Activated naive CD4-positive, alpha-beta T cell treated with anti-CD3 and anti-CD28 coated beads for 36 hours (primary cell): ENCODE measurements at regions not wholly inside any gene's neighbourhood (a gene's known extent, or its start where the extent isn't known, plus 50 kb on each side); places are given as distances from the start of the nearest gene placed in this dataset.
A peak's percentile ranks its signal among the peaks of the same experiment; 100 is the strongest.
"Not testable (repeated sequence)": the region's sequence is repeated elsewhere in the genome, so short reads cannot be mapped to it uniquely, and the experiment has no call there.

Experiments used
- CTCF ChIA-PET: fragments of 350-600 bp; sonication (Branson Sonifier 250); formaldehyde crosslinking; loops from one replicate; lab custom pipeline; 2021; ENCODE audit warnings: antibody characterized with exemption; lab: Charles Lee
- DNase-seq: peaks from one replicate; pipeline ENCODE4 v3.0.0-alpha.2; 2020
- H3K27ac Mint-ChIP-seq: one replicate; pipeline ENCODE4 v1.8.0; 2021; ENCODE audit warnings: mild to moderate bottlenecking, mixed read lengths
- H3K27me3 Mint-ChIP-seq: one replicate; pipeline ENCODE4 v1.8.0; 2021; ENCODE audit warnings: low read depth, mixed read lengths
- H3K36me3 Mint-ChIP-seq: one replicate; pipeline ENCODE4 v1.8.0; 2021; ENCODE audit warnings: low read depth, mixed read lengths
- H3K4me1 Mint-ChIP-seq: one replicate; pipeline ENCODE4 v1.8.0; 2021; ENCODE audit warnings: low read depth, mixed read lengths
- H3K4me3 Mint-ChIP-seq: one replicate; pipeline ENCODE4 v1.8.0; 2021; ENCODE audit warnings: mild to moderate bottlenecking, moderate library complexity, mixed read lengths
- H3K9me3 Mint-ChIP-seq: one replicate; pipeline ENCODE4 v1.8.0; 2021; ENCODE audit warnings: mixed read lengths
- intact Hi-C: fragments of 100-400 bp; cut with micrococcal nuclease; formaldehyde crosslinking; loops from one replicate; pipeline ENCODE4 v1.15.1; 2023

GRCh38 chr3:102031834-102032233, 182.5 kb downstream of the NFKBIZ start:
- Mint-ChIP-seq H3K36me3 (no peaks in the 10 kb centered on the region), H3K27ac (no peak overlapping the region), H3K27me3 (no peaks in the 10 kb centered on the region), H3K4me1 (peaks cover 9% of the 10 kb centered on the region), H3K9me3 (no peaks in the 10 kb centered on the region), H3K4me3 (no peak overlapping the region)
- intact Hi-C loops = no loop called here
- CTCF ChIA-PET = no interaction called here
- no peak for DNase-seq

DNA sequence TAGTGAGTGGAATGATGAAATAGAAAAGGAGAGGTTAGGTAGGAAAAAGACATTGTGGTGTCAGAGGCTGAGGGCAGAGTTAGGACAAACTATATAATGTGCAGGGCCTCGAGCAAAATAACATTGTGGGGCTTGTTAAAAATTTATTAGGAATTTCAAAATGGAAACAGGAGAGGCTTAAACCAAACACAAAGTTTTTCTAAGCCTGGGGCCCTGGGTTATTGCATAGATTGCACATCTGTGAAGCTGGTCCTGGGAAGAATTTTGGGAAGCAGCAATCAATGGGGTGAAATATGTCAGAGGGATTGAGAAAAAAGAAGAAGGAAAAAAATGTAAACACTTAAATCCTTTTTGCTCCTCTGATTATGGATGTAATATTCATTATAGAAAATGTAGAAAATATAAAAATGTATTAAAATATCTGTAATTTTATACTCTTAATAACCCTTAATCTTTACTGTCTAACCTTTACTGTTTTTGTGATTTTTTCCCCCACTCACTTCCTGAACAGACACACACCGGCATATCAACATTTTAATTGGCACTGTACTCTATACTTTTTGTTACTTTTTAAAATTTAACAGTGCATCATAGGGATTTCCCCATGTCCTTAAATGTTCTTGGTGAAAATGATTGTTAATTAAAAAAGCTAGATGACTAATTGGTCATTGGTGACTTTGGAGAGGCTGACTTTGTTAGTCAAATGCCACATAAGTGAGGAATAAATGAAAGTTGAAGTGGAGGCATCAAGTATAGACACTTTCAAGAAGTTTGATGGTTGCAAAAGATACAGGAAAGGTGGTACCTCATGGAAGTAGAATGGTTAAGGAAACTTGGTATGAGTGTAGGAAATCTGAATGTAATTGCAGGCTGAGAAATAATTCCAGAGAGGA, 183.4 kb downstream of the NFKBIZ start:
- intact Hi-C loops = no loop called here
- CTCF ChIA-PET = no interaction called here

DNA sequence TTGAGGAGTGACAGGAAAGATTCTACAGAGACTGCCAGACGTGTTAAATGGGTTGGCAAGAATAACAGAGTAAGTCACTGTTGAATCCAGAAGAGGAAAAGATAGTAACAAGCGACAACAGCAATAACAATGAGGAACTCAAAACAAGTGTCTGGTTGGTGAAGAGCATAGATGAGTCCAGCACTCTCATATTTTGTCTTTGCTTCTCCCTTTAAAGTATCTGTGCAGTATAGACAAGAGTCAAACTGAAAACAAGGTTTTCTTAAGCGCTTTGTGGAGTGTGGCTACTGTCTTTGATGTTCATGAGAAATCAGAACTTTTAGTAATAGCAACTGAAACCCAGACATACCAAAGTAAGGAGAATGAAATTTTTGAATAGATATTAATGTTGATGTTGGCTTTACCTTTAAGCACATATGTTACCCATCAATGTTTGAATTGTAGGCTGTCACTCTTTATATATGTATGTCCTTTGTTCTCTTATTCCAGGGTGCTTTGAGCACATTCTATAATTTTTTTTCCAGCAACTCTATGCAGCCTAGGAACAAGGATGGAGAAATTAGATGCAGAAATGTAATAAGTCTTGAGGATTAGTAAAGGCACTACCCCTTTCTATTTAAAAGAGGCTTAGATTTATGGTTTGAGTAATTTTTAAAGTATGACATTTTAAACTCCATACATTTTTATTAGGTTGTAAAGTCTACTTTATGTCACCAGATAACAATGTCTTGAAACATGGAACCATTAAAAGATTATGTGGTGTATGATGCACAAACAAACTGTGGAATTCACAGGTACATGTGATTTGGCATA, 185.5 kb downstream of the NFKBIZ start:
- Mint-ChIP-seq H3K9me3 (peaks cover 2% of the 10 kb centered on the region), H3K27ac (no peak overlapping the region), H3K36me3 (peaks cover under 1% of the 10 kb centered on the region), H3K27me3 (no peaks in the 10 kb centered on the region), H3K4me3 (no peak overlapping the region), H3K4me1 (peaks cover 11% of the 10 kb centered on the region)
- DNase-seq = no peak
- intact Hi-C loops = loop anchor here (1.0 to 2.0 kb wide), 2 partner anchors 11 to 18 kb away; no protein-coding TSS in a partner anchor
- CTCF ChIA-PET = no interaction called here

More for the DNA sequence above, 183.4 kb downstream of the NFKBIZ start:
- H3K4me3 Mint-ChIP-seq = no peak overlapping the region
- H3K27ac Mint-ChIP-seq = no peak overlapping the region
- DNase-seq = no peak
- no peaks in the 10 kb centered on the region for H3K9me3 Mint-ChIP-seq
- no peaks in the 10 kb centered on the region for H3K36me3 Mint-ChIP-seq
- H3K4me1 Mint-ChIP-seq = peaks cover 9% of the 10 kb centered on the region
- no peaks in the 10 kb centered on the region for H3K27me3 Mint-ChIP-seq

DNA sequence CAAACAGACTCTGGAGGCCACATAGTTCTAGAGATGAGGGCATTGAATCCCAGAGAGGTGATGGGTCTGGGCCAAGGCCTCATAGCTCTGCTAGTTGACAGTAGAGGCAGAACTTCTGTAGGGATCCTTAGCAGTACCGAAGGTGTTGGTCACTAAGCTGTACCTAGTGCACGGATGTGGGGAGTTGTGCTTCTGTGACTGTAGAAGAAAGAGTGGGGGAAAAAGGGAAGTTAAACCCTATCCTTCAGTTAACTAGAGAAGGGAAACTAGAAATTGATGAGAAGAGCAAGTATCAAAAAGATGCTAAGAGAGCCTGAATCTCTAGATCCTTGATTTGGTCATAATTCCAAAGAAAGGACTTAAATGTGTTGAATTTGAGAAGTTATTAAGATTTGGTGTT, 186.7 kb downstream of the NFKBIZ start:
- H3K36me3 Mint-ChIP-seq = peaks cover 4% of the 10 kb centered on the region
- intact Hi-C loops = no loop called here
- peaks cover 9% of the 10 kb centered on the region for H3K4me1 Mint-ChIP-seq
- H3K4me3 Mint-ChIP-seq = no peak overlapping the region
- CTCF ChIA-PET = no interaction called here
- H3K27me3 Mint-ChIP-seq = no peaks in the 10 kb centered on the region
- no peak overlapping the region for H3K27ac Mint-ChIP-seq
- DNase-seq = no peak
- H3K9me3 Mint-ChIP-seq = peaks cover 7% of the 10 kb centered on the region

- CTCF ChIA-PET = no interaction called here
- Mint-ChIP-seq H3K27ac (no peak overlapping the region), H3K27me3 (no peaks in the 10 kb centered on the region), H3K36me3 (peaks cover 4% of the 10 kb centered on the region), H3K4me1 (peaks cover 4% of the 10 kb centered on the region), H3K4me3 (no peak overlapping the region), H3K9me3 (peaks cover 11% of the 10 kb centered on the region)
- intact Hi-C loops = no loop called here
- no peak for DNase-seq
These were observed 187.2 kb downstream of the NFKBIZ start for GRCh38 chr3:102036472-102036871.

DNA sequence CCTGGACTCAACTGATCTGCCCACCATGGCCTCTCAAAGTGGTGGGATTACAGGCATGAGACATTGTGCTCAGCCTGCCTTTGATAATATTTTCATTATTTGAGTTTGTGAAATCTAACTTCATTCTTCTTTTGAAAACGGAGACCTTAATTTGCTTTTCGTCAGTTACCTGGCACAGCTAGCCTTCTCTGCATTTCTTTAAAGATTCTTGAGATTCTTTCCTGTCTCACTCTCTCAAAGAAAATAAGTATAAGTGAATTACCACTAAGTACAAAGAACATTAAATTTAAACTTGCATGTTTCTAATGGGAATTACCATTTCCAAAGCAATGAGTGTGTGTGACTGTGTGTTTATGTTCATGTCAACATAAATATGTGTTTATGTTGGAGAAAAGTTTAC, 187.9 kb downstream of the NFKBIZ start:
- Mint-ChIP-seq H3K27me3 (no peaks in the 10 kb centered on the region), H3K27ac (no peak overlapping the region), H3K4me3 (no peak overlapping the region), H3K9me3 (peaks cover 12% of the 10 kb centered on the region), H3K4me1 (peaks cover 4% of the 10 kb centered on the region), H3K36me3 (peaks cover 4% of the 10 kb centered on the region)
- intact Hi-C loops = no loop called here
- CTCF ChIA-PET = interaction anchor here (0.6 kb wide), 1 partner anchor 967 kb away, joined by 3 read pairs; no protein-coding TSS in a partner anchor
- DNase-seq = no peak

DNA sequence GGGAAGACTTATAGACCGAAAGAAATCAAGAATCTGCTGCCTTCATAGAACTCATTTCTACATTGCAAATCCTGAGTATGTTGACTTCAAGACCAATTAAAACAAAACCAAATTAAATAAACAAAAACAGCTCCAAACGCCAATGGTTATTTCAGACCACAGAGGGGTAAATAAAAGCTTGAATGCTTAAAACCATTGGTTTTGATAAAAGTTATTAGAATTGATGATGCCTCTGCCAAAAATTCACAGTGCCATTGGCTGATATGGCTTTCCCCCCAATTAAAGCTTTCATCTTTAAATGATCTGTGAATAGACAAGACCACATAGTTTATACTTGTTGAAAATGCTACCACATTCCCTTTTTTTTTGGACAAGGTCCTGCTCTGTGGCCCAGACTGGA, 188.5 kb downstream of the NFKBIZ start:
- intact Hi-C loops = no loop called here
- H3K27me3 Mint-ChIP-seq = no peaks in the 10 kb centered on the region
- CTCF ChIA-PET = interaction anchor here (0.6 to 1.3 kb wide), 2 partner anchors 9 to 968 kb away, joined by 3 read pairs; no protein-coding TSS in a partner anchor
- no peak overlapping the region for H3K27ac Mint-ChIP-seq
- no peak overlapping the region for H3K4me3 Mint-ChIP-seq
- peaks cover 4% of the 10 kb centered on the region for H3K4me1 Mint-ChIP-seq
- peaks cover 12% of the 10 kb centered on the region for H3K9me3 Mint-ChIP-seq
- no peak for DNase-seq
- H3K36me3 Mint-ChIP-seq = peaks cover 4% of the 10 kb centered on the region

GRCh38 chr3:102038477-102039142, 189.3 kb downstream of the NFKBIZ start:
- H3K36me3 Mint-ChIP-seq = peaks cover 4% of the 10 kb centered on the region
- CTCF ChIA-PET = interaction anchor here (1.3 kb wide), 1 partner anchor 9 kb away, joined by 3 read pairs; no protein-coding TSS in a partner anchor
- DNase-seq = no peak
- no peak overlapping the region for H3K27ac Mint-ChIP-seq
- H3K4me3 Mint-ChIP-seq = no peak overlapping the region
- intact Hi-C loops = no loop called here
- H3K9me3 Mint-ChIP-seq = peaks cover 13% of the 10 kb centered on the region
- peaks cover 4% of the 10 kb centered on the region for H3K4me1 Mint-ChIP-seq
- no peaks in the 10 kb centered on the region for H3K27me3 Mint-ChIP-seq

DNA sequence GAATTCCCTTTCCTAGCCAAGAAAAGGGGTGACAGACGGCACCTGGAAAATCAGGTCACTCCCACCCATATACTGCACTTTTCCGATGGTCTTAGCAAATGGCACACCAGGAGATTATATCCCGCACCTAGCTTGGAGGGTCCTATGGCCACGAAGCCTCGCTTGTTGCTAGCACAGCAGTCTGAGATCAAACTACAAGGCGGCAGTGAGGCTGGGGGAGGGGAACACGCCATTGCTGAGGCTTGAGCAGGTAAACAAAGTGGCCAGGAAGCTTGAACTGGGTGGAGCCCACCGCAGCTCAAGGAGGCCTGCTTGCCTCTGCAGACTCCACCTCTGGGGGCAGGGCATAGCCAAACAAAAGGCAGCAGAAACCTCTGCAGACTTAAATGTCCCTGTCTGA, 190.8 kb downstream of the NFKBIZ start:
- CTCF ChIA-PET, DNase-seq, H3K36me3 Mint-ChIP-seq, intact Hi-C loops, H3K4me3 Mint-ChIP-seq, H3K27me3 Mint-ChIP-seq, H3K27ac Mint-ChIP-seq, H3K4me1 Mint-ChIP-seq: not testable (repeated sequence)
- H3K9me3 Mint-ChIP-seq = peaks cover 15% of the 10 kb centered on the region

- no peaks in the 10 kb centered on the region for H3K27me3 Mint-ChIP-seq
- H3K4me1 Mint-ChIP-seq = peaks cover 33% of the 10 kb centered on the region
- intact Hi-C loops = loop anchor here (1.0 to 2.0 kb wide), 8 partner anchors 19 to 202 kb away; no protein-coding TSS in a partner anchor
- no peak overlapping the region for H3K4me3 Mint-ChIP-seq
- H3K36me3 Mint-ChIP-seq = peaks cover 10% of the 10 kb centered on the region
- CTCF ChIA-PET = interaction anchor here (0.7 to 0.9 kb wide), 2 partner anchors 115 to 172 kb away, joined by 3 to 4 read pairs; no protein-coding TSS in a partner anchor
- H3K9me3 Mint-ChIP-seq = peaks cover 32% of the 10 kb centered on the region
- H3K27ac Mint-ChIP-seq = no peak overlapping the region
- DNase-seq = peak; percentile 56
These were observed 204.2 kb downstream of the NFKBIZ start for GRCh38 chr3:102053375-102053989.

- Mint-ChIP-seq H3K4me1 (peaks cover 45% of the 10 kb centered on the region), H3K36me3 (peaks cover 10% of the 10 kb centered on the region), H3K27me3 (no peaks in the 10 kb centered on the region), H3K4me3 (no peak overlapping the region), H3K9me3 (peaks cover 21% of the 10 kb centered on the region), H3K27ac (no peak overlapping the region)
- intact Hi-C loops = no loop called here
- CTCF ChIA-PET = no interaction called here
- no peak for DNase-seq
These were observed 205.3 kb downstream of the NFKBIZ start for GRCh38 chr3:102054543-102055080.
